Heart right ventricle (tissue), 16 donors: ENCODE measurements at regions not wholly inside any gene's neighbourhood (a gene's known extent, or its start where the extent isn't known, plus 50 kb on each side); places are given as distances from the start of the nearest gene placed in this dataset.

Experiments used
- ATAC-seq, 8 donors: fragments of 200-7000 bp; cut with Tn5 transposase; one replicate each; pipeline ENCODE4 v1.9.1; 2020; ENCODE audit warnings: mild to moderate bottlenecking in 8 of 8, moderate library complexity in 8 of 8, moderate number of reproducible peaks in 1 of 8
- DNase-seq, 2 donors: peaks; one replicate each; pipeline ENCODE4 v3.0.0-alpha.2; 2020
- H3K27ac ChIP-seq, 10 donors: fragments of 200-600 bp; sonication (generic) in 2 of 10; one replicate each; pipeline versions ENCODE4 v1.5.0 to v1.8.0; 2020 to 2022; ENCODE audit warnings: mild to moderate bottlenecking in 3 of 10
- H3K27me3 ChIP-seq, 7 donors: fragments of 200-600 bp; one replicate each; pipeline ENCODE4 v1.8.0; 2021 to 2022; ENCODE audit warnings: mild to moderate bottlenecking in 2 of 7
- H3K36me3 ChIP-seq, 9 donors: fragments of 200-600 bp; sonication (generic) in 1 of 9; one replicate each; pipeline versions ENCODE4 v1.5.0 to v1.8.0; 2020 to 2022; ENCODE audit warnings: mild to moderate bottlenecking in 2 of 9
- H3K4me1 ChIP-seq, 9 donors: fragments of 200-600 bp; sonication (generic) in 1 of 9; one replicate each; pipeline versions ENCODE4 v1.5.0 to v1.8.0; 2020 to 2022; ENCODE audit warnings: mild to moderate bottlenecking in 4 of 9
- H3K4me3 ChIP-seq, 10 donors: fragments of 200-600 bp; sonication (generic) in 2 of 10; one replicate each; pipeline versions ENCODE4 v1.5.0 to v1.8.0; 2020 to 2022; ENCODE audit warnings: mild to moderate bottlenecking in 7 of 10, moderate library complexity in 2 of 10
- H3K9me3 ChIP-seq, 11 donors: fragments of 200-600 bp in 10 of 11; sonication (generic) in 2 of 11; one replicate each; pipeline versions ENCODE4 v1.5.0 to v1.8.0; 2013 to 2022; ENCODE audit warnings: mild to moderate bottlenecking in 2 of 11, control low read depth in 1 of 11, moderate library complexity in 1 of 11
- WGBS, 2 donors: extraction: QIAGEN DNeasy Blood & Tissue Kit; methylation state at CpG; one replicate each; pipeline ENCODE4 v1.1.7; 2013; ENCODE audit warnings: inconsistent platforms in 1 of 2; 5-methylcytosine and 5-hydroxymethylcytosine counted together
- intact Hi-C, 10 donors: fragments of 100-400 bp; cut with DNase I; formaldehyde crosslinking; loops; one replicate each; pipeline versions ENCODE4 v1.11.1 to v1.14.2; 2022
- TF ChIP-seq, protein P1 (sequence below), 9 donors: fragments of 200-600 bp; sonication (generic) in 2 of 9; IDR thresholded peaks; one replicate each; pipeline versions ENCODE4 v1.5.0 to v1.8.0; 2021 to 2022; ENCODE audit warnings: antibody characterized with exemption in 9 of 9, mild to moderate bottlenecking in 5 of 9, moderate library complexity in 1 of 9
- donor health status: Arrhythmogenic right ventricular cardiomyopathy.
- donor health status: ischemic (EF 13 %, LVEDD 7.1; RV severe dilation, severe dysfunction).
- donor health status: healthy with polysubstance abuse.
- donor health status: DM: no; HTN: yes; CAD: no.
- donor health status: DM: no; HTN: no; CAD: no.
- donor health status: ischemic (EF 25% LVEDD 6.9; RV normal size, moderate dysfunction).
- donor health status: ischemic (EF 25% LVEDD 5.7; RV mildly dilated, moderate dysfunction).
- donor health status: healthy.
- donor health status: DM: yes; HTN: yes; CAD: no.
- donor health status: Ischemic cardiomyopathy.
- donor health status: ischemic (EF 35%, LVEDD 5.7; RV mildly dilated, moderate dysfunction).
- donor health status: nonischemic (EF 11% LVEDD 7.7; RV severe dilation, severe dysfunction).
- donor health status: DM: yes; HTN: yes; CAD: no.
- donor health status: PGD.
- donor health status: ischemic (EF 29% LVEDD 5.4; RV normal size, mild dysfunction).
- donor health status: nonischemic (EF 23%, LVEDD 6.1; RV moderate dilation, normal function).

DNA sequence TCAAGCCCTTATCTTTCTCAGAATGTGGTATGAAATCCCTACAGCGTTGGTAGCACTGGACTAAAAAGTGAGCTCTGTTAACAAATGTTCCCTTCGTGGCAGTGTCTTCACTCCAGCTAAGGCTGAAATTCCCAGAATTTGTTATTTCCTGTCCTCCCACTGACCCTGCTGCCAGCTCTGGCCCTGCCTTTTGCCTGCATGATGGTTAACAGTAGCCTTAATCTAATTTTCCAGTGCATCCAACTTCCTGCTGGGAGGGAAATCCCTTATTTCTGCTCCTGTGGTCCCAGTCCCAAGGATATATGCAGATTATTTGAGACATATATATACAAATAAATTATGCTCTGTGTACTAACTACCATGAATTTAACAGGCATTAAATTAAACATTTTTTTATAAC is 157.2 kb upstream of the CARMIL1 start:
- Histone ChIP-seq H3K27ac (peak overlapping the region in 9 of 10 donors; percentile 36 to 78 (median 72)), H3K4me3 (no peak overlapping the region), H3K4me1 (peaks cover 0 to 60% (median 21%) of the 10 kb centered on the region in 9 donors), H3K27me3 (no peaks in the 10 kb centered on the region), H3K36me3 (peaks cover 0 to 57% (median 7%) of the 10 kb centered on the region in 9 donors), H3K9me3 (no peaks in the 10 kb centered on the region)
- DNase-seq (peak; percentile 31 to 42), ATAC-seq (peak; percentile 61 to 91 (median 83))
- intact Hi-C loops, result loop anchor here in 1 of 10 donors (5.0 kb wide), 1 partner anchor 35 kb away; no protein-coding TSS in a partner anchor
- 33 to 42% methylated on average over 2 of the region's 2 CpGs for WGBS, 2 donors
- TF ChIP-seq, protein P1, sequence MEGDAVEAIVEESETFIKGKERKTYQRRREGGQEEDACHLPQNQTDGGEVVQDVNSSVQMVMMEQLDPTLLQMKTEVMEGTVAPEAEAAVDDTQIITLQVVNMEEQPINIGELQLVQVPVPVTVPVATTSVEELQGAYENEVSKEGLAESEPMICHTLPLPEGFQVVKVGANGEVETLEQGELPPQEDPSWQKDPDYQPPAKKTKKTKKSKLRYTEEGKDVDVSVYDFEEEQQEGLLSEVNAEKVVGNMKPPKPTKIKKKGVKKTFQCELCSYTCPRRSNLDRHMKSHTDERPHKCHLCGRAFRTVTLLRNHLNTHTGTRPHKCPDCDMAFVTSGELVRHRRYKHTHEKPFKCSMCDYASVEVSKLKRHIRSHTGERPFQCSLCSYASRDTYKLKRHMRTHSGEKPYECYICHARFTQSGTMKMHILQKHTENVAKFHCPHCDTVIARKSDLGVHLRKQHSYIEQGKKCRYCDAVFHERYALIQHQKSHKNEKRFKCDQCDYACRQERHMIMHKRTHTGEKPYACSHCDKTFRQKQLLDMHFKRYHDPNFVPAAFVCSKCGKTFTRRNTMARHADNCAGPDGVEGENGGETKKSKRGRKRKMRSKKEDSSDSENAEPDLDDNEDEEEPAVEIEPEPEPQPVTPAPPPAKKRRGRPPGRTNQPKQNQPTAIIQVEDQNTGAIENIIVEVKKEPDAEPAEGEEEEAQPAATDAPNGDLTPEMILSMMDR (IDR thresholded peaks at IDR 0.05), result no peak

DNA sequence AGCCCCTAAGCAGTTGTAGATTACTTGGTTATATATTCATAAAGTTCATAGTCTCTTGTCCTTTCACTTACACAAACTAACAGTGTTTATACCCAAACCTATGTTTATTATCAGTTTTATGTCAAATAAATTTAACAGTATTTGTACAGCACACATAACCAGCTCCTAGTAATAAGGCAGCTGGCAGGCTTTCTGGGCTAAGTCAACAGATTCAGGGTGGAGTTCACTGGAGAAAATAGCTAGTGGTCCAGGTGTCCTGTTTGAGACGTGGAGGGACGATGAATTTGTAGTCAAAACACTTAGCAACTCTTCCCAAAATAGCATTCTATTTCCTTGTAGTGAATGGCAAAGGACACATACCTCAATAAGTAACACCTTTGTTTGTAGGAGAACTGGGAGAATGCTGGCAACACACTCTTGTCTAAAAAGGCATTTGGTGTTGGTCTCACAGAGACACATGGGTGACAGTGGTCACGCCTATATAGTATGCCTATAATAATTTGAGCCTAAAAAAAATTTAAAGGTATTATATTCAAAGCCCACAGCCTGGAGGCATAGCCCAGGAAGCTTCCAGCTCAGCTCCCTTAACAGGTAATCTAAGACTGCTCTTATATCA is 156.4 kb upstream of the CARMIL1 start:
- intact Hi-C loops, result loop anchor here in 1 of 10 donors (5.0 kb wide), 1 partner anchor 35 kb away; no protein-coding TSS in a partner anchor
- H3K27me3 ChIP-seq, result no peaks in the 10 kb centered on the region
- 61 to 66% methylated on average over 3 of the region's 3 CpGs for WGBS, 2 donors
- no peak overlapping the region for H3K4me3 ChIP-seq
- DNase-seq (no peak), ATAC-seq (peak in 4 of 8 donors; percentile 37 to 54 (median 46))
- peaks cover 0 to 57% (median 7%) of the 10 kb centered on the region in 9 donors for H3K36me3 ChIP-seq
- H3K4me1 ChIP-seq, result peaks cover 0 to 60% (median 21%) of the 10 kb centered on the region in 9 donors
- TF ChIP-seq, protein P1 (IDR thresholded peaks at IDR 0.05), result no peak
- H3K9me3 ChIP-seq, result no peaks in the 10 kb centered on the region
- peak overlapping the region in 9 of 10 donors; percentile 36 to 78 (median 63) for H3K27ac ChIP-seq

DNA sequence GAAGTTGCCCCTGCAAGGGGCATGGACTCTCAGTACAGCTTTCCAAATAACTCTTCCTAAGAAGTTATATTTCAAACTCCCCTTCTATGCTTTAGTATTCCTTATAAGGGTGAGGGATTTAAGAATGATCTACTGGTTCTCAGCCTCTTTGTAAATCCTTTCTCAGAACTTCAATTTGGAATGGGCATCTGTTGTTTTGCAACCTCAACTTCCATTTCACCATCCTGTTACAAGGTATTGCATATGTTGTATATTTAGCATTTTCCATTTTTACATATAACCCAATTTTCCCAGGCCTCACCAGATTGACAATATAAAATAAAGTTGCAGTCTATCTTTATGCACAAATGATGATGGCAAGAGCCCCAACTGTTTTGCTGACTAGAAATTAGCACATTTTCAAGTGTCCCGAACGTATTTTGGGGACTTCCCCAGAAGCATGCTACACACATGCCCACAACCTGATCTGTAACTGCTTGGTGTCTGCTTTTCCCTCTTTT is 154.9 kb upstream of the CARMIL1 start:
- Histone ChIP-seq H3K4me1 (peaks cover 0 to 48% (median 21%) of the 10 kb centered on the region in 9 donors), H3K27ac (peak overlapping the region in 1 of 10 donors; percentile 19), H3K4me3 (no peak overlapping the region), H3K27me3 (no peaks in the 10 kb centered on the region), H3K36me3 (peaks cover 0 to 67% (median 7%) of the 10 kb centered on the region in 9 donors), H3K9me3 (no peaks in the 10 kb centered on the region)
- no peak for DNase-seq
- intact Hi-C loops, result loop anchor here in 1 of 10 donors (5.0 kb wide), 1 partner anchor 37 kb away; no protein-coding TSS in a partner anchor
- no peak for ATAC-seq
- WGBS, 2 donors, result 87 to 92% methylated on average over 2 of the region's 2 CpGs
- TF ChIP-seq, protein P1 (IDR thresholded peaks at IDR 0.05), result no peak

GRCh38 chr6:25125736-25126135 is 153.4 kb upstream of the CARMIL1 start:
- WGBS, 2 donors, result 86 to 90% methylated on average over 5 of the region's 5 CpGs
- H3K9me3 ChIP-seq, result no peaks in the 10 kb centered on the region
- TF ChIP-seq, protein P1 (IDR thresholded peaks at IDR 0.05), result no peak
- H3K4me1 ChIP-seq, result peaks cover 0 to 49% (median 21%) of the 10 kb centered on the region in 9 donors
- no peak overlapping the region for H3K4me3 ChIP-seq
- intact Hi-C loops, result no loop called here
- DNase-seq (no peak), ATAC-seq (no peak)
- no peaks in the 10 kb centered on the region for H3K27me3 ChIP-seq
- peak overlapping the region in 1 of 10 donors; percentile 7 for H3K27ac ChIP-seq
- H3K36me3 ChIP-seq, result peaks cover 0 to 74% (median 7%) of the 10 kb centered on the region in 9 donors
